Kidney epithelial cell (primary cell): ENCODE measurements at regions not wholly inside any gene's neighbourhood (a gene's known extent, or its start where the extent isn't known, plus 50 kb on each side); places are given as distances from the start of the nearest gene placed in this dataset.
"Not testable (repeated sequence)": the region's sequence is repeated elsewhere in the genome, so short reads cannot be mapped to it uniquely, and the experiment has no call there.

ENCODE experiments used
- DNase-seq: peaks from one replicate; pipeline ENCODE4 v3.0.0-alpha.2; 2010; ENCODE audit warnings: low read depth
- H3K27me3 ChIP-seq: 2 replicates; pipeline ENCODE4 v1.6.0; 2011; ENCODE audit warnings: low read length; ENCODE audit not compliant: control insufficient read depth, insufficient read depth
- H3K36me3 ChIP-seq: 2 replicates; pipeline ENCODE4 v1.5.1; 2011; ENCODE audit warnings: low read length; ENCODE audit not compliant: control insufficient read depth, insufficient read depth
- H3K4me3 ChIP-seq: 2 replicates; pipeline ENCODE4 v1.5.1; 2011; ENCODE audit warnings: low read depth, mild to moderate bottlenecking, control low read depth, low read length
- CTCF ChIP-seq: IDR thresholded peaks from 2 replicates; pipeline ENCODE4 v1.5.1; 2011; ENCODE audit warnings: mild to moderate bottlenecking, moderate library complexity, low read length, control low read depth, inconsistent platforms; ENCODE audit not compliant: insufficient read depth, poor library complexity, severe bottlenecking

- no peaks in the 10 kb centered on the region for H3K27me3 ChIP-seq
- no peak for TF ChIP-seq CTCF
- no peak for DNase-seq
- no peak overlapping the region for H3K4me3 ChIP-seq
- H3K36me3 ChIP-seq = no peaks in the 10 kb centered on the region
Measured at GRCh38 chr5:173395933-173396308, 67.7 kb upstream of the STC2 start.

GRCh38 chr5:173395257-173395932 lies 67.2 kb upstream of the STC2 start:
- H3K36me3 ChIP-seq = no peaks in the 10 kb centered on the region
- no peak overlapping the region for H3K4me3 ChIP-seq
- peak; percentile 41 for TF ChIP-seq CTCF
- no peak for DNase-seq
- no peaks in the 10 kb centered on the region for H3K27me3 ChIP-seq

- no peaks in the 10 kb centered on the region for H3K36me3 ChIP-seq
- DNase-seq = no peak
- H3K27me3 ChIP-seq = no peaks in the 10 kb centered on the region
- no peak overlapping the region for H3K4me3 ChIP-seq
- TF ChIP-seq CTCF = no peak
Measured at GRCh38 chr5:173394701-173395100, 66.5 kb upstream of the STC2 start.

GRCh38 chr5:173392172-173392571 lies 64.0 kb upstream of the STC2 start:
- no peak for TF ChIP-seq CTCF
- no peak for DNase-seq
- Histone ChIP-seq H3K4me3 (no peak overlapping the region), H3K27me3 (no peaks in the 10 kb centered on the region), H3K36me3 (no peaks in the 10 kb centered on the region)

GRCh38 chr5:173391031-173391430 lies 62.8 kb upstream of the STC2 start:
- DNase-seq = no peak
- H3K4me3 ChIP-seq = no peak overlapping the region
- TF ChIP-seq CTCF = no peak
- no peaks in the 10 kb centered on the region for H3K27me3 ChIP-seq
- no peaks in the 10 kb centered on the region for H3K36me3 ChIP-seq

- DNase-seq, H3K27me3 ChIP-seq, H3K4me3 ChIP-seq, H3K36me3 ChIP-seq: not testable (repeated sequence)
Measured at GRCh38 chr5:173387293-173387692, 59.1 kb upstream of the STC2 start.
